ENCODE measurements at regions not wholly inside any gene's neighbourhood (a gene's known extent, or its start where the extent isn't known, plus 50 kb on each side); places are given as distances from the start of the nearest gene placed in this dataset.

GRCh38 chr10:10128387-10128786 lies 889.3 kb upstream of the CELF2 start:
- no peaks in the 10 kb centered on the region for H3K27me3 ChIP-seq (replicated peaks; ENCODE audit: control insufficient read depth, insufficient read depth, low read length)
- H3K4me3 Mint-ChIP-seq (ENCODE audit: unreplicated experiment), result no peak overlapping the region
- H3K9me3 Mint-ChIP-seq (ENCODE audit: unreplicated experiment), result no peaks in the 10 kb centered on the region
- H3K36me3 Mint-ChIP-seq (ENCODE audit: insufficient read depth, unreplicated experiment), result no peaks in the 10 kb centered on the region
- no peak for TF ChIP-seq CTCF (IDR thresholded peaks at IDR 0.05; ENCODE audit: insufficient read depth in 1 of 2, low read depth in 1 of 2, low read length in 1 of 2, severe bottlenecking in 1 of 2, unreplicated experiment in 1 of 2)
- POLR2A ChIA-PET, result no interaction called here
- CTCF ChIA-PET, result no interaction called here
- no peaks in the 10 kb centered on the region for H3K36me3 ChIP-seq (ENCODE audit: control insufficient read depth, insufficient read depth, low read length)
- intact Hi-C loops (cut with micrococcal nuclease; ENCODE audit: unreplicated experiment), result no loop called here
- no peaks in the 10 kb centered on the region for H3K9me3 ChIP-seq
- no peaks in the 10 kb centered on the region for H3K4me1 Mint-ChIP-seq (ENCODE audit: low read depth, unreplicated experiment)
- no peaks in the 10 kb centered on the region for H3K27me3 Mint-ChIP-seq (ENCODE audit: insufficient read depth, unreplicated experiment)
- no peak overlapping the region for H3K4me3 ChIP-seq (ENCODE audit: low read depth, low read length)
- DNase-seq, result no peak
- H3K4me1 ChIP-seq, result no peaks in the 10 kb centered on the region
- H3K27ac Mint-ChIP-seq (ENCODE audit: unreplicated experiment), result no peak overlapping the region
- BruUV-seq (replicated peaks), result no TSS peak

- ChIA-PET POLR2A (no interaction called here), CTCF (no interaction called here)
- Histone ChIP-seq H3K4me3 (ENCODE audit: low read depth, low read length) (no peak overlapping the region), H3K9me3 (no peaks in the 10 kb centered on the region), H3K4me1 (no peaks in the 10 kb centered on the region), H3K36me3 (ENCODE audit: control insufficient read depth, insufficient read depth, low read length) (no peaks in the 10 kb centered on the region), H3K27me3 (replicated peaks; ENCODE audit: control insufficient read depth, insufficient read depth, low read length) (no peaks in the 10 kb centered on the region)
- Mint-ChIP-seq H3K4me1 (ENCODE audit: low read depth, unreplicated experiment) (no peaks in the 10 kb centered on the region), H3K27ac (ENCODE audit: unreplicated experiment) (no peak overlapping the region), H3K36me3 (ENCODE audit: insufficient read depth, unreplicated experiment) (no peaks in the 10 kb centered on the region), H3K4me3 (ENCODE audit: unreplicated experiment) (no peak overlapping the region), H3K9me3 (ENCODE audit: unreplicated experiment) (no peaks in the 10 kb centered on the region), H3K27me3 (ENCODE audit: insufficient read depth, unreplicated experiment) (no peaks in the 10 kb centered on the region)
- no TSS peak for BruUV-seq (replicated peaks)
- TF ChIP-seq CTCF (IDR thresholded peaks at IDR 0.05; ENCODE audit: insufficient read depth in 1 of 2, low read depth in 1 of 2, low read length in 1 of 2, severe bottlenecking in 1 of 2, unreplicated experiment in 1 of 2), result no peak
- intact Hi-C loops (cut with micrococcal nuclease; ENCODE audit: unreplicated experiment), result no loop called here
- no peak for DNase-seq
These were observed 887.0 kb upstream of the CELF2 start for GRCh38 chr10:10130686-10131085.

- no peaks in the 10 kb centered on the region for H3K9me3 ChIP-seq
- Mint-ChIP-seq H3K4me3 (ENCODE audit: unreplicated experiment) (no peak overlapping the region), H3K27me3 (ENCODE audit: insufficient read depth, unreplicated experiment) (no peaks in the 10 kb centered on the region), H3K4me1 (ENCODE audit: low read depth, unreplicated experiment) (no peaks in the 10 kb centered on the region), H3K9me3 (ENCODE audit: unreplicated experiment) (no peaks in the 10 kb centered on the region), H3K36me3 (ENCODE audit: insufficient read depth, unreplicated experiment) (no peaks in the 10 kb centered on the region), H3K27ac (ENCODE audit: unreplicated experiment) (no peak overlapping the region)
- intact Hi-C loops (cut with micrococcal nuclease; ENCODE audit: unreplicated experiment), result no loop called here
- TF ChIP-seq CTCF (IDR thresholded peaks at IDR 0.05; ENCODE audit: insufficient read depth in 1 of 2, low read depth in 1 of 2, low read length in 1 of 2, severe bottlenecking in 1 of 2, unreplicated experiment in 1 of 2), result no peak
- POLR2A ChIA-PET, result no interaction called here
- H3K4me1 ChIP-seq, result no peaks in the 10 kb centered on the region
- no TSS peak for BruUV-seq (replicated peaks)
- DNase-seq, result no peak
- CTCF ChIA-PET, result no interaction called here
- no peaks in the 10 kb centered on the region for H3K27me3 ChIP-seq (replicated peaks; ENCODE audit: control insufficient read depth, insufficient read depth, low read length)
- H3K36me3 ChIP-seq (ENCODE audit: control insufficient read depth, insufficient read depth, low read length), result no peaks in the 10 kb centered on the region
- H3K4me3 ChIP-seq (ENCODE audit: low read depth, low read length), result no peak overlapping the region
These were observed 885.7 kb upstream of the CELF2 start for GRCh38 chr10:10132009-10132408.
